ENCODE measurements at regions not wholly inside any gene's neighbourhood (a gene's known extent, or its start where the extent isn't known, plus 50 kb on each side); places are given as distances from the start of the nearest gene placed in this dataset.
"Not testable (repeated sequence)": the region's sequence is repeated elsewhere in the genome, so short reads cannot be mapped to it uniquely, and the experiment has no call there.

GRCh38 chr14:58747181-58747580 lies 109.4 kb downstream of the DACT1 start:
- Histone ChIP-seq H3K36me3 (ENCODE audit: control insufficient read depth, low read length) (no peaks in the 10 kb centered on the region), H4K20me1 (ENCODE audit: control insufficient read depth, insufficient read depth, low read depth, low read length) (no peaks in the 10 kb centered on the region), H3F3A (ENCODE audit: control insufficient read depth, insufficient read depth) (no peaks in the 10 kb centered on the region), H3K79me2 (ENCODE audit: control insufficient read depth, low read length) (no peaks in the 10 kb centered on the region), H3K4me3 (ENCODE audit: low read length) (no peak overlapping the region), H3K9me3 (ENCODE audit: control insufficient read depth, insufficient read depth, low read length) (no peaks in the 10 kb centered on the region), H3K9me2 (replicated peaks; ENCODE audit: control insufficient read depth, low read length) (no peaks in the 10 kb centered on the region), H3K4me1 (ENCODE audit: control insufficient read depth, low read length) (no peaks in the 10 kb centered on the region), H3K27ac (ENCODE audit: low read depth, low read length) (no peak overlapping the region), H3K4me2 (ENCODE audit: low read length) (no peak overlapping the region), H3K27me3 (ENCODE audit: control insufficient read depth, low read length) (no peaks in the 10 kb centered on the region)
- no peak for TF ChIP-seq EZH2phosphoT487 (IDR thresholded peaks at IDR 0.05; ENCODE audit: borderline replicate concordance, low read length)
- TF ChIP-seq, protein P1, sequence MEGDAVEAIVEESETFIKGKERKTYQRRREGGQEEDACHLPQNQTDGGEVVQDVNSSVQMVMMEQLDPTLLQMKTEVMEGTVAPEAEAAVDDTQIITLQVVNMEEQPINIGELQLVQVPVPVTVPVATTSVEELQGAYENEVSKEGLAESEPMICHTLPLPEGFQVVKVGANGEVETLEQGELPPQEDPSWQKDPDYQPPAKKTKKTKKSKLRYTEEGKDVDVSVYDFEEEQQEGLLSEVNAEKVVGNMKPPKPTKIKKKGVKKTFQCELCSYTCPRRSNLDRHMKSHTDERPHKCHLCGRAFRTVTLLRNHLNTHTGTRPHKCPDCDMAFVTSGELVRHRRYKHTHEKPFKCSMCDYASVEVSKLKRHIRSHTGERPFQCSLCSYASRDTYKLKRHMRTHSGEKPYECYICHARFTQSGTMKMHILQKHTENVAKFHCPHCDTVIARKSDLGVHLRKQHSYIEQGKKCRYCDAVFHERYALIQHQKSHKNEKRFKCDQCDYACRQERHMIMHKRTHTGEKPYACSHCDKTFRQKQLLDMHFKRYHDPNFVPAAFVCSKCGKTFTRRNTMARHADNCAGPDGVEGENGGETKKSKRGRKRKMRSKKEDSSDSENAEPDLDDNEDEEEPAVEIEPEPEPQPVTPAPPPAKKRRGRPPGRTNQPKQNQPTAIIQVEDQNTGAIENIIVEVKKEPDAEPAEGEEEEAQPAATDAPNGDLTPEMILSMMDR (IDR thresholded peaks at IDR 0.05; ENCODE audit: low read depth, low read length, poor library complexity, severe bottlenecking) = no peak

- not testable (repeated sequence) for H3F3A ChIP-seq (ENCODE audit: control insufficient read depth, insufficient read depth); H4K20me1 ChIP-seq (ENCODE audit: control insufficient read depth, insufficient read depth, low read depth, low read length); H3K9me3 ChIP-seq (ENCODE audit: control insufficient read depth, insufficient read depth, low read length); H3K79me2 ChIP-seq (ENCODE audit: control insufficient read depth, low read length); H3K4me1 ChIP-seq (ENCODE audit: control insufficient read depth, low read length); H3K4me3 ChIP-seq (ENCODE audit: low read length); H3K36me3 ChIP-seq (ENCODE audit: control insufficient read depth, low read length); H3K27ac ChIP-seq (ENCODE audit: low read depth, low read length); H3K27me3 ChIP-seq (ENCODE audit: control insufficient read depth, low read length); H3K9me2 ChIP-seq (replicated peaks; ENCODE audit: control insufficient read depth, low read length); H3K4me2 ChIP-seq (ENCODE audit: low read length)
These were observed 110.5 kb downstream of the DACT1 start for GRCh38 chr14:58748251-58748650.

GRCh38 chr14:58749066-58749669 lies 111.4 kb downstream of the DACT1 start:
- Histone ChIP-seq H4K20me1 (ENCODE audit: control insufficient read depth, insufficient read depth, low read depth, low read length) (no peaks in the 10 kb centered on the region), H3K9me2 (replicated peaks; ENCODE audit: control insufficient read depth, low read length) (no peaks in the 10 kb centered on the region), H3K36me3 (ENCODE audit: control insufficient read depth, low read length) (no peaks in the 10 kb centered on the region), H3K4me1 (ENCODE audit: control insufficient read depth, low read length) (no peaks in the 10 kb centered on the region), H3K9me3 (ENCODE audit: control insufficient read depth, insufficient read depth, low read length) (no peaks in the 10 kb centered on the region), H3K27ac (ENCODE audit: low read depth, low read length) (no peak overlapping the region), H3K4me3 (ENCODE audit: low read length) (no peak overlapping the region), H3F3A (ENCODE audit: control insufficient read depth, insufficient read depth) (no peaks in the 10 kb centered on the region), H3K27me3 (ENCODE audit: control insufficient read depth, low read length) (no peaks in the 10 kb centered on the region), H3K79me2 (ENCODE audit: control insufficient read depth, low read length) (no peaks in the 10 kb centered on the region), H3K4me2 (ENCODE audit: low read length) (no peak overlapping the region)
- TF ChIP-seq, protein P1 (IDR thresholded peaks at IDR 0.05; ENCODE audit: low read depth, low read length, poor library complexity, severe bottlenecking) = no peak
- no peak for TF ChIP-seq EZH2phosphoT487 (IDR thresholded peaks at IDR 0.05; ENCODE audit: borderline replicate concordance, low read length)

- no peaks in the 10 kb centered on the region for H3K36me3 ChIP-seq (ENCODE audit: control insufficient read depth, low read length)
- H3K9me2 ChIP-seq (replicated peaks; ENCODE audit: control insufficient read depth, low read length) = no peaks in the 10 kb centered on the region
- H3K79me2 ChIP-seq (ENCODE audit: control insufficient read depth, low read length) = no peaks in the 10 kb centered on the region
- TF ChIP-seq EZH2phosphoT487 (IDR thresholded peaks at IDR 0.05; ENCODE audit: borderline replicate concordance, low read length) = no peak
- TF ChIP-seq, protein P1 (IDR thresholded peaks at IDR 0.05; ENCODE audit: low read depth, low read length, poor library complexity, severe bottlenecking) = no peak
- no peaks in the 10 kb centered on the region for H3K9me3 ChIP-seq (ENCODE audit: control insufficient read depth, insufficient read depth, low read length)
- H3K4me2 ChIP-seq (ENCODE audit: low read length) = no peak overlapping the region
- H3K27me3 ChIP-seq (ENCODE audit: control insufficient read depth, low read length) = no peaks in the 10 kb centered on the region
- no peak overlapping the region for H3K27ac ChIP-seq (ENCODE audit: low read depth, low read length)
- no peaks in the 10 kb centered on the region for H3F3A ChIP-seq (ENCODE audit: control insufficient read depth, insufficient read depth)
- H4K20me1 ChIP-seq (ENCODE audit: control insufficient read depth, insufficient read depth, low read depth, low read length) = no peaks in the 10 kb centered on the region
- H3K4me3 ChIP-seq (ENCODE audit: low read length) = no peak overlapping the region
- no peaks in the 10 kb centered on the region for H3K4me1 ChIP-seq (ENCODE audit: control insufficient read depth, low read length)
These were observed 112.8 kb downstream of the DACT1 start for GRCh38 chr14:58750321-58751269.

Measured in DOHH2 (cell line).